ENCODE measurements at regions not wholly inside any gene's neighbourhood (a gene's known extent, or its start where the extent isn't known, plus 50 kb on each side); places are given as distances from the start of the nearest gene placed in this dataset.
A peak's percentile ranks its signal among the peaks of the same experiment; 100 is the strongest.

GRCh38 chr1:58067082-58067481, 479.4 kb downstream of the OMA1 start:
- FAIRE-seq (no peak), DNase-seq (no peak)
- 61 to 67% (median 66%) methylated on average over 4 of the region's 4 CpGs for WGBS, 3 donors
- no peaks in the 10 kb centered on the region for H3K4me1 ChIP-seq (ENCODE audit: control insufficient read depth in 3 of 3, insufficient read depth in 2 of 3, low read depth in 1 of 3, low read length in 2 of 3)
- H3K9me3 ChIP-seq (ENCODE audit: control insufficient read depth in 2 of 2, insufficient read depth in 1 of 2, low read depth in 1 of 2, low read length in 1 of 2), result no peaks in the 10 kb centered on the region
- H3K27ac ChIP-seq (ENCODE audit: low read depth in 1 of 3, low read length in 2 of 3), result no peak overlapping the region
- H3K36me3 ChIP-seq (ENCODE audit: control insufficient read depth in 3 of 3, insufficient read depth in 2 of 3, low read depth in 1 of 3, low read length in 3 of 3), result no peaks in the 10 kb centered on the region
- H3K4me3 ChIP-seq (ENCODE audit: low read depth in 1 of 3, low read length in 3 of 3), result no peak overlapping the region
- no peaks in the 10 kb centered on the region for H3K27me3 ChIP-seq (ENCODE audit: control insufficient read depth in 3 of 3, insufficient read depth in 3 of 3, low read length in 3 of 3)

GRCh38 chr1:58065520-58065919, 481.0 kb downstream of the OMA1 start:
- no peak for FAIRE-seq
- 84 to 92% (median 88%) methylated on average over 6 of the region's 6 CpGs for WGBS, 3 donors
- H3K4me1 ChIP-seq (ENCODE audit: control insufficient read depth in 3 of 3, insufficient read depth in 2 of 3, low read depth in 1 of 3, low read length in 2 of 3), result no peaks in the 10 kb centered on the region

GRCh38 chr1:58064166-58064565, 482.4 kb downstream of the OMA1 start:
- 82 to 87% (median 84%) methylated on average over 8 of the region's 8 CpGs for WGBS, 3 donors
- no peak for FAIRE-seq
- no peaks in the 10 kb centered on the region for H3K4me1 ChIP-seq (ENCODE audit: control insufficient read depth in 3 of 3, insufficient read depth in 2 of 3, low read depth in 1 of 3, low read length in 2 of 3)
- H3K27me3 ChIP-seq (ENCODE audit: control insufficient read depth in 3 of 3, insufficient read depth in 3 of 3, low read length in 3 of 3), result peaks cover 0 to 5% (median 3%) of the 10 kb centered on the region in 3 donors
- H3K9me3 ChIP-seq (ENCODE audit: control insufficient read depth in 2 of 2, insufficient read depth in 1 of 2, low read depth in 1 of 2, low read length in 1 of 2), result no peaks in the 10 kb centered on the region
- no peak for DNase-seq
- no peak overlapping the region for H3K27ac ChIP-seq (ENCODE audit: low read depth in 1 of 3, low read length in 2 of 3)
- H3K4me3 ChIP-seq (ENCODE audit: low read depth in 1 of 3, low read length in 3 of 3), result no peak overlapping the region
- no peaks in the 10 kb centered on the region for H3K36me3 ChIP-seq (ENCODE audit: control insufficient read depth in 3 of 3, insufficient read depth in 2 of 3, low read depth in 1 of 3, low read length in 3 of 3)

More at GRCh38 chr1:58065520-58065919, 481.0 kb downstream of the OMA1 start:
- Histone ChIP-seq H3K9me3 (ENCODE audit: control insufficient read depth in 2 of 2, insufficient read depth in 1 of 2, low read depth in 1 of 2, low read length in 1 of 2) (no peaks in the 10 kb centered on the region), H3K27ac (ENCODE audit: low read depth in 1 of 3, low read length in 2 of 3) (no peak overlapping the region), H3K36me3 (ENCODE audit: control insufficient read depth in 3 of 3, insufficient read depth in 2 of 3, low read depth in 1 of 3, low read length in 3 of 3) (no peaks in the 10 kb centered on the region), H3K4me3 (ENCODE audit: low read depth in 1 of 3, low read length in 3 of 3) (no peak overlapping the region), H3K27me3 (ENCODE audit: control insufficient read depth in 3 of 3, insufficient read depth in 3 of 3, low read length in 3 of 3) (peaks cover 0 to under 1% (median 0%) of the 10 kb centered on the region in 3 donors)
- DNase-seq, result no peak

- Histone ChIP-seq H3K36me3 (ENCODE audit: control insufficient read depth in 3 of 3, insufficient read depth in 2 of 3, low read depth in 1 of 3, low read length in 3 of 3) (no peaks in the 10 kb centered on the region), H3K9me3 (ENCODE audit: control insufficient read depth in 2 of 2, insufficient read depth in 1 of 2, low read depth in 1 of 2, low read length in 1 of 2) (no peaks in the 10 kb centered on the region), H3K27ac (ENCODE audit: low read depth in 1 of 3, low read length in 2 of 3) (no peak overlapping the region), H3K4me3 (ENCODE audit: low read depth in 1 of 3, low read length in 3 of 3) (no peak overlapping the region), H3K27me3 (ENCODE audit: control insufficient read depth in 3 of 3, insufficient read depth in 3 of 3, low read length in 3 of 3) (peaks cover 0 to 5% (median 3%) of the 10 kb centered on the region in 3 donors), H3K4me1 (ENCODE audit: control insufficient read depth in 3 of 3, insufficient read depth in 2 of 3, low read depth in 1 of 3, low read length in 2 of 3) (no peaks in the 10 kb centered on the region)
- DNase-seq (no peak), FAIRE-seq (no peak)
- 89 to 97% (median 94%) methylated on average over 4 of the region's 4 CpGs for WGBS, 3 donors
Observed at GRCh38 chr1:58063095-58063494, 483.4 kb downstream of the OMA1 start.

- Histone ChIP-seq H3K4me1 (ENCODE audit: control insufficient read depth in 3 of 3, insufficient read depth in 2 of 3, low read depth in 1 of 3, low read length in 2 of 3) (no peaks in the 10 kb centered on the region), H3K4me3 (ENCODE audit: low read depth in 1 of 3, low read length in 3 of 3) (no peak overlapping the region), H3K36me3 (ENCODE audit: control insufficient read depth in 3 of 3, insufficient read depth in 2 of 3, low read depth in 1 of 3, low read length in 3 of 3) (no peaks in the 10 kb centered on the region), H3K9me3 (ENCODE audit: control insufficient read depth in 2 of 2, insufficient read depth in 1 of 2, low read depth in 1 of 2, low read length in 1 of 2) (no peaks in the 10 kb centered on the region), H3K27me3 (ENCODE audit: control insufficient read depth in 3 of 3, insufficient read depth in 3 of 3, low read length in 3 of 3) (peaks cover 0 to 5% (median 3%) of the 10 kb centered on the region in 3 donors), H3K27ac (ENCODE audit: low read depth in 1 of 3, low read length in 2 of 3) (no peak overlapping the region)
- 80 to 90% (median 84%) methylated on average over 4 of the region's 4 CpGs for WGBS, 3 donors
- no peak for DNase-seq
- FAIRE-seq, result no peak
Observed at GRCh38 chr1:58062635-58063034, 483.9 kb downstream of the OMA1 start.

- 44 to 64% (median 48%) methylated on average over 9 of the region's 9 CpGs for WGBS, 3 donors
Observed at GRCh38 chr1:58060559-58061170, 485.9 kb downstream of the OMA1 start.

GRCh38 chr1:58059789-58060188, 486.7 kb downstream of the OMA1 start:
- no peak for DNase-seq
- Histone ChIP-seq H3K9me3 (ENCODE audit: control insufficient read depth in 2 of 2, insufficient read depth in 1 of 2, low read depth in 1 of 2, low read length in 1 of 2) (no peaks in the 10 kb centered on the region), H3K27me3 (ENCODE audit: control insufficient read depth in 3 of 3, insufficient read depth in 3 of 3, low read length in 3 of 3) (peaks cover 0 to 5% (median 3%) of the 10 kb centered on the region in 3 donors), H3K27ac (ENCODE audit: low read depth in 1 of 3, low read length in 2 of 3) (no peak overlapping the region), H3K4me1 (ENCODE audit: control insufficient read depth in 3 of 3, insufficient read depth in 2 of 3, low read depth in 1 of 3, low read length in 2 of 3) (no peaks in the 10 kb centered on the region), H3K36me3 (ENCODE audit: control insufficient read depth in 3 of 3, insufficient read depth in 2 of 3, low read depth in 1 of 3, low read length in 3 of 3) (no peaks in the 10 kb centered on the region), H3K4me3 (ENCODE audit: low read depth in 1 of 3, low read length in 3 of 3) (no peak overlapping the region)
- 57 to 61% (median 59%) methylated on average over 6 of the region's 6 CpGs for WGBS, 3 donors
- FAIRE-seq, result no peak

More at GRCh38 chr1:58060559-58061170, 485.9 kb downstream of the OMA1 start:
- no peak overlapping the region for H3K4me3 ChIP-seq (ENCODE audit: low read depth in 1 of 3, low read length in 3 of 3)
- H3K36me3 ChIP-seq (ENCODE audit: control insufficient read depth in 3 of 3, insufficient read depth in 2 of 3, low read depth in 1 of 3, low read length in 3 of 3), result no peaks in the 10 kb centered on the region
- no peak for DNase-seq
- no peaks in the 10 kb centered on the region for H3K9me3 ChIP-seq (ENCODE audit: control insufficient read depth in 2 of 2, insufficient read depth in 1 of 2, low read depth in 1 of 2, low read length in 1 of 2)
- no peak for FAIRE-seq
- H3K27ac ChIP-seq (ENCODE audit: low read depth in 1 of 3, low read length in 2 of 3), result no peak overlapping the region
- H3K4me1 ChIP-seq (ENCODE audit: control insufficient read depth in 3 of 3, insufficient read depth in 2 of 3, low read depth in 1 of 3, low read length in 2 of 3), result no peaks in the 10 kb centered on the region
- peaks cover 0 to 5% (median 3%) of the 10 kb centered on the region in 3 donors for H3K27me3 ChIP-seq (ENCODE audit: control insufficient read depth in 3 of 3, insufficient read depth in 3 of 3, low read length in 3 of 3)

- H3K36me3 ChIP-seq (ENCODE audit: control insufficient read depth in 3 of 3, insufficient read depth in 2 of 3, low read depth in 1 of 3, low read length in 3 of 3), result no peaks in the 10 kb centered on the region
- no peak for DNase-seq
- H3K4me3 ChIP-seq (ENCODE audit: low read depth in 1 of 3, low read length in 3 of 3), result no peak overlapping the region
- H3K9me3 ChIP-seq (ENCODE audit: control insufficient read depth in 2 of 2, insufficient read depth in 1 of 2, low read depth in 1 of 2, low read length in 1 of 2), result no peaks in the 10 kb centered on the region
- H3K27ac ChIP-seq (ENCODE audit: low read depth in 1 of 3, low read length in 2 of 3), result no peak overlapping the region
- no peaks in the 10 kb centered on the region for H3K4me1 ChIP-seq (ENCODE audit: control insufficient read depth in 3 of 3, insufficient read depth in 2 of 3, low read depth in 1 of 3, low read length in 2 of 3)
- 56 to 69% (median 61%) methylated on average over 8 of the region's 8 CpGs for WGBS, 3 donors
- H3K27me3 ChIP-seq (ENCODE audit: control insufficient read depth in 3 of 3, insufficient read depth in 3 of 3, low read length in 3 of 3), result peaks cover 0 to 5% (median 3%) of the 10 kb centered on the region in 3 donors
- FAIRE-seq, result no peak
Observed at GRCh38 chr1:58058323-58058722, 488.2 kb downstream of the OMA1 start.

- Histone ChIP-seq H3K27me3 (ENCODE audit: control insufficient read depth in 3 of 3, insufficient read depth in 3 of 3, low read length in 3 of 3) (peaks cover 0 to 5% (median 3%) of the 10 kb centered on the region in 3 donors), H3K4me3 (ENCODE audit: low read depth in 1 of 3, low read length in 3 of 3) (no peak overlapping the region), H3K36me3 (ENCODE audit: control insufficient read depth in 3 of 3, insufficient read depth in 2 of 3, low read depth in 1 of 3, low read length in 3 of 3) (no peaks in the 10 kb centered on the region), H3K27ac (ENCODE audit: low read depth in 1 of 3, low read length in 2 of 3) (no peak overlapping the region), H3K4me1 (ENCODE audit: control insufficient read depth in 3 of 3, insufficient read depth in 2 of 3, low read depth in 1 of 3, low read length in 2 of 3) (no peaks in the 10 kb centered on the region), H3K9me3 (ENCODE audit: control insufficient read depth in 2 of 2, insufficient read depth in 1 of 2, low read depth in 1 of 2, low read length in 1 of 2) (no peaks in the 10 kb centered on the region)
- DNase-seq (peak in 1 of 2 donors; percentile 50), FAIRE-seq (no peak)
Observed at GRCh38 chr1:58057826-58058225, 488.7 kb downstream of the OMA1 start.

All from small intestine (tissue), 7 donors.